Stimulated activated CD4-positive, alpha-beta T cell treated with anti-CD3 and anti-CD28 coated beads, Interleukin-1b, Interleukin-23, amount 100 ng/mL, for 24 hours (primary cell): ENCODE measurements at regions not wholly inside any gene's neighbourhood (a gene's known extent, or its start where the extent isn't known, plus 50 kb on each side); places are given as distances from the start of the nearest gene placed in this dataset.
A peak's percentile ranks its signal among the peaks of the same experiment; 100 is the strongest.
"Not testable (repeated sequence)": the region's sequence is repeated elsewhere in the genome, so short reads cannot be mapped to it uniquely, and the experiment has no call there.

Experiments used
- DNase-seq, 4 experiments: peaks; one replicate each; pipeline ENCODE4 v3.0.0-alpha.2; 2020; ENCODE audit warnings: low read depth in 4 of 4, low spot score in 1 of 4

- DNase-seq, result no peak
These were observed 252.2 kb downstream of the BTG1 start for GRCh38 chr12:91893476-91893875.

GRCh38 chr12:91892081-91892855 is 253.4 kb downstream of the BTG1 start:
- DNase-seq, result no peak

DNA sequence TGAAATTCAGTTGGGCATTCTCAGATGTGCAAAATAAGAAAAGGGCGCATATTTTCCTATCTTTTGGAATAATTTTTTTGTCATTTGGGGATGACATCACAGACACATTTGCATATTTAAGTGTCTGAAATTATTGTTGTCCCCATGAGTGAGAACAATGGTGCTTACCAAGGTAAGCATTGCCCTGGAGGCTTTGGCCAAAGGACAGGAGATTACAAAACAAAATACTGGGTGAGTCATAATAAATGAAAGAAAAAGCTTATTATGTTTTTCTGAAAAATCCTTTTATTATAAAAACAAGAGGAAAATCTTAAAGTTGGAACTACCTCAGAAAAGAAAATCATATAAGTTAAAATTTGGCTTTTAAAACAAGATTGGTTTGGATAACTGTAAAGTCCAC is 254.9 kb downstream of the BTG1 start:
- DNase-seq, result no peak

DNA sequence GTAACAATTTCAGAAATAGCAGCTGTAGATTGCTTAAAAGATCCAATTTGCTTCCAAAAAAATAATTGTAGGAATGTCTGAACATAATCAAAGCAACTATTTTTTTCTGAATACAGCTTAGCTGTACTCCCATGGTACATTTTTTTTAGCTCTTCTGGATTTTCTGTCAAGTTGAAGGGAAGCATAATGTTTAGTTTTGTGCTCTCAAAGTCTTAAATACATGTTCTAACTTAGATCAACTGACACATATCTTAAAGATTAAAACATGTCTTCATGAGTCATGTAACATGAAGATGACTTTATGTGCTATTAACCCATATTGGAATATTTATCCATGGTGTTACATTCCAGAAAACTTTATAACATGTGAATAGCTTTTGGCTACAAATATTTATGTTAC is 255.7 kb downstream of the BTG1 start:
- DNase-seq, result no peak

- DNase-seq, result no peak
These were observed 256.6 kb downstream of the BTG1 start for GRCh38 chr12:91889059-91889458.

DNA sequence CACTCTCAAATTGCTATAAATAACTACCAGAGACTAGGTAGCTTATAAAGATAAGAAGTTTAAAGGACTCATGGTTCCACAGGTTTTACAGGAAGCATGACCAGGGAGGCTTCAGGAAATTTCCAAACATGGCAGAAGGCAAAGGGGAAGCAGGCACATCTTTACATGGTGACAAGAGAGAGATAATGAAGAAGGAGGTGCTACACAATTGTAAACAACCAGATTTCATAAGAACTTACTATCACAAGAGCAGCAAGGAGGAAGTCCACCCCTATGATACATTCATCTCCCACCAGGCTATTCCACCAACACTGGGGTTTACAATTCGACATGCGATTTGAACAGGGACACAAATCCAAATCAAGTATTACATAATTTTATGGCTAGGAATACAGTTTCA is 257.7 kb downstream of the BTG1 start:
- no peak for DNase-seq

DNA sequence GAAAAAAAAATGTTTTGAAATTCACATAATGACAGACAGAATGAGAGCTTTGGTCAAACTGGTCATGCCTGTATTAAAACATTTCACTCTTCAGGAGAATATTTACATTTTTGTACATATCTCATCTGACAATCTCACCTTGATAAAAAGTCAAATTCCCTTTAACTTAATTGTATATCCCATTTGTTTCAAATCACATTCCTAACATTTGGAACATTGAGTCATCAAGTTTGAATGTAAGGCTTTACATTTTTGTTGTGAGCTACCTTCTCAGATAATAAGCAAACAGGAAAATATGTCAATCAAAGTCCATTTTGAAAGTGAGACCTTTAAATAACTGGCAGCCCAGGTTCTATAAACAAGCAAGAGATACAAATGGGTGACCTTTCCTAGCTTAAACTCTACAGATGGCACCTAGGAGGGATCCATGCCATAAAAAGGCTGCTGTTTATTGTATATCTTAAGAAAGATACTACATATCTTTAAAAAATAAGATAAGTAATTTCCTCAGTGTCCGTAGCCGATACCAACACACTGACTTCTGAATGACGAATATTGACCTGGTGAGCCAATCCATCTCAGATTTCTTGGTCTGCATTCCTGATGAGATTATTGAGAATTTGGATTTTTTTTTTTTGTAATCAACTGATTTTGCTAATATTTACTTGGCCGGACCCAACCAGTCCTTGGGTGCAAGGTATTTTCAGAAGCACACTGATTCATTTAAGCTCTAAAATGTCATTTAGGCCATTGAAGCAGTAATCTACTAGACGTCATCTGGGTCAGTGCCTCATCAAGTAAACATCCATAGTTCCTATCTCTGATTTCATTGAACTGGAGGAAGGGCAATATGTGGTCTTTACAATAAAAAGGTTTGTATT is 259.6 kb downstream of the BTG1 start:
- DNase-seq, result no peak

DNA sequence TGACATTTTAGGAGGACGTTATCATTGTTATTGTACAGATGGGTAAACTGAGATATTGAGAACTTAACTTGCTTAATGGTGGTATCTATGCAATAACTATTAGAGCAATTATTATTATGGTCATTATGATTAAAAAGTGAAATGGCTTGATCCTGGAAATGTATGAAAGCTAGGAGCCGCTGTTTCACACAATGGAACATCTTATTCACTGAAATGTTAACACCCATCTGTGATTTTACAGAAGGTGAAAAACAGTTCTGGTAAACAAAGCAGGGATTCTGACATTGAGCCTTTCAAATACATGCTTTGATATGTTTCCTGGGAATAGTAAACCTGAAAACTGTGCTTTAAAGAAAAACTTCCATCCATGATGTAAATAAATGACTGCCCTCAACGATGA is 261.4 kb downstream of the BTG1 start:
- no peak for DNase-seq

DNA sequence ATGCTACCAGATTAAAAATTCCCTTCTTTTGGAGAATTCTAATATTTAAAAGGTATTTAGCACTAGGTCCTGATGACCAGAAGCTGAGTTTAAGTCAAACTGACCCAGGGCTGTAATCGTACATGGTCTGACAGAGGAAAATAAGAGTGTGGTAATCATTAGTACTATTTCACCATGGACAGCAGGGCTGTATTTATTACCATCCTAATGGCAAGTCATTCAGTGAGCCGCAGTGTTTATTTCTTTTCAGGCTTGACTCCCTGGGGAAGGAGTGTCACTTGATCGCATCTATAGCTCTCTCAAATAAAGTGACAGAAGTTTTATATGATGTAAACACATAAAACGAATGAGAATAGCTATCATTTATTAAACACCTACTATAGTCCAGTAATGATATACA is 261.8 kb downstream of the BTG1 start:
- DNase-seq, result no peak

- no peak for DNase-seq
These were observed 262.7 kb downstream of the BTG1 start for GRCh38 chr12:91882910-91883309.

DNA sequence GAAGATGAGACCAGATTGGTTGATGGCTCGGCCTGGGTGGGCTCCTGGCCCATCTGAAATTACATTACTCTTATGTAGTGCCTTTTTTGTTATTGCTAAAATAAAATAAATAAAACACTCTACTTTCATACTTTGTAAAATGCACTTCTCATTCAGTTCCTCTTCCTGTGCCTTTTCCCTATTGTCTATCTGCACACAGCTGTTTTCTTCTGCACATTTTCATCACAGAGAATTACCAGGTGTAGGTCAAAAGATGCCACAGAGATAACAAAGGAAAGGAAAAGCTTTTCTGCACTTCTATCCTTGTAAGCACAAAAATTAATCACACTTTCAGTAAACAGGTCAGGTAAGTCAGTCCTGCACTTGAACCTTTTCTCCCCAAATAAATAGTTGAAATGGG is 265.1 kb downstream of the BTG1 start:
- no peak for DNase-seq

GRCh38 chr12:91877456-91878235 is 268.0 kb downstream of the BTG1 start:
- peak in 2 of 4 experiments; percentile 16 to 19 for DNase-seq

- peak; percentile 42 to 58 (median 50) for DNase-seq
These were observed 268.6 kb downstream of the BTG1 start for GRCh38 chr12:91877022-91877421.

DNA sequence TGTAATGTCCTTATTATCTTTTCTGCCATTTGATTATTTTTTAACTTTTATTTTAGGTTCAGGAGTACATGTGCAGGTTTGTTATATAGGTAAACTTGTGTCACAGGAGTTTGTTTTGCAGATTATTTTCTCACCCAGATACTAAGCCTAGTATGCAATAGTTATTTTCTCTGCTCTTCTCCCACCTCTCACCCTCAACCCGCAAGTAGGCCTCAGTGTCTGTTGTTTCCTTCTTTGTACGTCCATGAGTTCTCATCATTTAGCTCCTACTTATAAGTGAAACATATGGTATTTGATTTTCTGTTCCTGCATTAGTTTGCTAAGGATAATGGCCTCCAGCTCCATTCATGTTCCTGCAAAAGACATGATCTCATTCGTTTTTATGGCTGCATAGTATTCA is 270.0 kb downstream of the BTG1 start:
- not testable (repeated sequence) for DNase-seq

GRCh38 chr12:91874086-91874865 is 271.4 kb downstream of the BTG1 start:
- DNase-seq, result no peak

- DNase-seq, result no peak
These were observed 273.9 kb downstream of the BTG1 start for GRCh38 chr12:91871751-91872150.

DNA sequence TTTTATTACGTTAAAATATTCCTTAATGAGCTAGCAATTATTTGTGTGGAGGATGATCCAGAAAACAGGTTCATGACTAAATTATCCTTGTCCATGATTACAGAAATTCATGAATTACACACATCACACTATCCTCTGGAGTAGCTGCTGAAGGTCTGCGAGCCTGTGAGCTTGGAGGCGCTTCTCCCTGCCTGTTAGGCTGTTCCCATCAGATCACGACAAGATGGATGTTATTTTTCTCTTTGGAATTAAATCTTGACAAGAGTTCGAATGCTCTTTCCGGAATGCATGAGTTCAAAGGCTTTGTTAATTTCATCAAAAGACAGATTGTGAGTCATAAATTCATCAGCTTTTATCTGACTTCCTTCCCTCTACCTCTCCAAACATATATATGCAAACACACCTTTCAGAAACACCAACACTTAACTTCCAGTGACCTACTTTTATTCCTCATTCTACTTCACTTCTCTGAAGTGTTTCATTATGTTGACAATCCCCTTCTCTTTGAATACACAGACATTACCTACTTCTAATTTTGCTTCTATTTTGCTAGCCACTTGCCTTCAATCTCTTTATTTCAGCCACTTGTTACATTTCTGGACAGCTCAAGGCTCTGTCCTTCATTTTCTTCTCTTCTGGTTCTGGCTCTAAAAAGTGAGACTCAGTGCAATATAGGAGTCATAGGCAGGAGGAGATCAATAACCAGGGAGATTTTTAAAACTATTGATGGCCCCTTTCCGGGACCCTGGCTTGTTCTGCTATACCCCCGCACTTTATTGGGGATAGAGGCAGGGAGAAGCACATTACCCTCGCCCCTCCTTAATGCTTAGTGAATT is 274.6 kb downstream of the BTG1 start:
- no peak for DNase-seq

- DNase-seq, result no peak
These were observed 277.6 kb downstream of the BTG1 start for GRCh38 chr12:91868054-91868453.

- DNase-seq, result no peak
These were observed 279.1 kb downstream of the BTG1 start for GRCh38 chr12:91866566-91866965.

DNA sequence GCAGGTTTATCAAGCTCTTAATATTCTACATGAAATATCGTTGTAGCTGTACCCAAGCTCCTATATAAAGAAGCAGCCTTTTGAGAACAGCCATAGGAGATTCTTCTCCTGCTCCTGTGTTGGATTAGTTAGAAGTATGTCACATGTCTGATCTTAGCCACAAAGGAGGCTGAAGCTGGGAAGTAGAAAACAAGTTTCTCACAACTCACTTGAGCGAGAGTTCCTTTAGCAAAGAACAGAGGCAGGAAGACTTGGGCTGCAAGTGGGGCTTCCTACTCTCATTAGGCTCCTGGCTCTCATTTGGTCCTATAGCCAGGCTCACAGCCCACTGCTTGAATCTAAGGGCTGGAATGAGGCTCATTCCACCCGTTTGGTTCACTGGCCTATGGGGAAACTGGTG is 281.9 kb downstream of the BTG1 start:
- DNase-seq, result no peak
